ENCODE measurements at regions not wholly inside any gene's neighbourhood (a gene's known extent, or its start where the extent isn't known, plus 50 kb on each side); places are given as distances from the start of the nearest gene placed in this dataset.

GRCh38 chr10:109696462-109696861, 226.8 kb downstream of the XPNPEP1 start:
- Mint-ChIP-seq H3K9me3 (peaks cover 5% of the 10 kb centered on the region), H3K27ac (ENCODE audit: unreplicated experiment) (no peak overlapping the region), H3K4me3 (no peak overlapping the region), H3K27me3 (ENCODE audit: low read depth) (no peaks in the 10 kb centered on the region), H3K4me1 (peaks cover 8% of the 10 kb centered on the region), H3K36me3 (ENCODE audit: low read depth) (no peaks in the 10 kb centered on the region)
- DNase-seq (ENCODE audit: low read depth, low spot score), result no peak
- TF ChIP-seq, protein P1, sequence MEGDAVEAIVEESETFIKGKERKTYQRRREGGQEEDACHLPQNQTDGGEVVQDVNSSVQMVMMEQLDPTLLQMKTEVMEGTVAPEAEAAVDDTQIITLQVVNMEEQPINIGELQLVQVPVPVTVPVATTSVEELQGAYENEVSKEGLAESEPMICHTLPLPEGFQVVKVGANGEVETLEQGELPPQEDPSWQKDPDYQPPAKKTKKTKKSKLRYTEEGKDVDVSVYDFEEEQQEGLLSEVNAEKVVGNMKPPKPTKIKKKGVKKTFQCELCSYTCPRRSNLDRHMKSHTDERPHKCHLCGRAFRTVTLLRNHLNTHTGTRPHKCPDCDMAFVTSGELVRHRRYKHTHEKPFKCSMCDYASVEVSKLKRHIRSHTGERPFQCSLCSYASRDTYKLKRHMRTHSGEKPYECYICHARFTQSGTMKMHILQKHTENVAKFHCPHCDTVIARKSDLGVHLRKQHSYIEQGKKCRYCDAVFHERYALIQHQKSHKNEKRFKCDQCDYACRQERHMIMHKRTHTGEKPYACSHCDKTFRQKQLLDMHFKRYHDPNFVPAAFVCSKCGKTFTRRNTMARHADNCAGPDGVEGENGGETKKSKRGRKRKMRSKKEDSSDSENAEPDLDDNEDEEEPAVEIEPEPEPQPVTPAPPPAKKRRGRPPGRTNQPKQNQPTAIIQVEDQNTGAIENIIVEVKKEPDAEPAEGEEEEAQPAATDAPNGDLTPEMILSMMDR (conservative IDR thresholded peaks at IDR 0.05), result no peak

- no peak overlapping the region for H3K4me3 Mint-ChIP-seq
- H3K9me3 Mint-ChIP-seq, result peaks cover 5% of the 10 kb centered on the region
- DNase-seq (ENCODE audit: low read depth, low spot score), result no peak
- peaks cover 8% of the 10 kb centered on the region for H3K4me1 Mint-ChIP-seq
- H3K36me3 Mint-ChIP-seq (ENCODE audit: low read depth), result no peaks in the 10 kb centered on the region
- no peaks in the 10 kb centered on the region for H3K27me3 Mint-ChIP-seq (ENCODE audit: low read depth)
- no peak overlapping the region for H3K27ac Mint-ChIP-seq (ENCODE audit: unreplicated experiment)
- TF ChIP-seq, protein P1 (conservative IDR thresholded peaks at IDR 0.05), result no peak
These were observed 227.3 kb downstream of the XPNPEP1 start for GRCh38 chr10:109695988-109696387.

- Mint-ChIP-seq H3K4me1 (no peaks in the 10 kb centered on the region), H3K4me3 (no peak overlapping the region)
- TF ChIP-seq, protein P1 (conservative IDR thresholded peaks at IDR 0.05), result no peak
These were observed 233.5 kb downstream of the XPNPEP1 start for GRCh38 chr10:109689785-109690184.

GRCh38 chr10:109679478-109679877, 243.8 kb downstream of the XPNPEP1 start:
- no peak for DNase-seq (ENCODE audit: low read depth, low spot score)
- Mint-ChIP-seq H3K27me3 (ENCODE audit: low read depth) (peaks cover 2% of the 10 kb centered on the region), H3K9me3 (peaks cover 5% of the 10 kb centered on the region), H3K27ac (ENCODE audit: unreplicated experiment) (no peak overlapping the region), H3K4me3 (no peak overlapping the region), H3K36me3 (ENCODE audit: low read depth) (peaks cover 4% of the 10 kb centered on the region), H3K4me1 (no peaks in the 10 kb centered on the region)
- TF ChIP-seq, protein P1 (conservative IDR thresholded peaks at IDR 0.05), result no peak

More at GRCh38 chr10:109689785-109690184, 233.5 kb downstream of the XPNPEP1 start:
- H3K27me3 Mint-ChIP-seq (ENCODE audit: low read depth), result no peaks in the 10 kb centered on the region
- H3K9me3 Mint-ChIP-seq, result peaks cover 15% of the 10 kb centered on the region
- H3K36me3 Mint-ChIP-seq (ENCODE audit: low read depth), result peaks cover 9% of the 10 kb centered on the region
- no peak for DNase-seq (ENCODE audit: low read depth, low spot score)
- no peak overlapping the region for H3K27ac Mint-ChIP-seq (ENCODE audit: unreplicated experiment)

DNA sequence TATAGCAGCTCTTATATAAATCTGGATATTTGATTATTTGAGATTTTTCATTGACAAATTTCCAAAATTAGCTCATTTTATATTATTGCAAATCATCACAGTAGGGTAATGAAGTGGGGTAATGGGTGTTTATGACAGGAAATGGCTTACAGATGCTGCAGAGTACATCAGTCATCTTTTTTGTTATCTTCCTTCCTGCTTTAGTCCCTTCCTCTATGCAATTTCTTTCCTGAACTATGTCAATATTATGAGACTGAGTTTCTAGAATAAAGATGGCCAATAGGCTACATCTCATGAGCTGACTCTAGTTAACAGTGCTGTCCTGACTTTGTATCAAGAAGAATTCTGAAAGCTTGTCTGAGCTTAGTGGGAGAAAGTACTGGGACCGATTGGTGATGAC, 244.5 kb downstream of the XPNPEP1 start:
- no peak overlapping the region for H3K4me3 Mint-ChIP-seq
- TF ChIP-seq, protein P1 (conservative IDR thresholded peaks at IDR 0.05), result no peak
- no peaks in the 10 kb centered on the region for H3K36me3 Mint-ChIP-seq (ENCODE audit: low read depth)
- H3K27ac Mint-ChIP-seq (ENCODE audit: unreplicated experiment), result no peak overlapping the region
- no peak for DNase-seq (ENCODE audit: low read depth, low spot score)
- no peaks in the 10 kb centered on the region for H3K27me3 Mint-ChIP-seq (ENCODE audit: low read depth)
- H3K4me1 Mint-ChIP-seq, result no peaks in the 10 kb centered on the region
- H3K9me3 Mint-ChIP-seq, result peaks cover 3% of the 10 kb centered on the region

DNA sequence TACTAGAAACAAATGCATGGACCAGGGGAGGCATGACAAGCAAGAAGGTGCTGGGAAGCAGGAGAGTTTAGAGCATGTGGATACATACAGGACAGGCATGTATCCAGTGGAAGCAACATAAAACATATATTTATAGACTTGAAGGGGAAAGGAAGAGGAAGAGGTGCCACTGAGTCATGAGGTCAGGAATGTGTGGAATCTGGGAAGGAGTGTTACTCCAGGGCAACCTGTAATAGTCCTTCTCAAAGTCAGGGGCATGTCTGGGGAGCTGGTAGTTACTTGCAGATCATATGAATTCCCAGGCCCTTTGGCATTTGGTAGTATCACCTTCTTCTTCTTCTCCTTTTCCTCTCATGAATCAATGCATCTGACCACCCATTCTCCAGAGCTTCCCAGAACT, 246.6 kb downstream of the XPNPEP1 start:
- Mint-ChIP-seq H3K9me3 (peaks cover 5% of the 10 kb centered on the region), H3K4me1 (no peaks in the 10 kb centered on the region), H3K27me3 (ENCODE audit: low read depth) (no peaks in the 10 kb centered on the region), H3K36me3 (ENCODE audit: low read depth) (no peaks in the 10 kb centered on the region), H3K4me3 (no peak overlapping the region), H3K27ac (ENCODE audit: unreplicated experiment) (no peak overlapping the region)
- DNase-seq (ENCODE audit: low read depth, low spot score), result no peak
- TF ChIP-seq, protein P1 (conservative IDR thresholded peaks at IDR 0.05), result no peak

Measured in neural crest cell (in vitro differentiated cells).